ENCODE measurements at regions not wholly inside any gene's neighbourhood (a gene's known extent, or its start where the extent isn't known, plus 50 kb on each side); places are given as distances from the start of the nearest gene placed in this dataset.

DNA sequence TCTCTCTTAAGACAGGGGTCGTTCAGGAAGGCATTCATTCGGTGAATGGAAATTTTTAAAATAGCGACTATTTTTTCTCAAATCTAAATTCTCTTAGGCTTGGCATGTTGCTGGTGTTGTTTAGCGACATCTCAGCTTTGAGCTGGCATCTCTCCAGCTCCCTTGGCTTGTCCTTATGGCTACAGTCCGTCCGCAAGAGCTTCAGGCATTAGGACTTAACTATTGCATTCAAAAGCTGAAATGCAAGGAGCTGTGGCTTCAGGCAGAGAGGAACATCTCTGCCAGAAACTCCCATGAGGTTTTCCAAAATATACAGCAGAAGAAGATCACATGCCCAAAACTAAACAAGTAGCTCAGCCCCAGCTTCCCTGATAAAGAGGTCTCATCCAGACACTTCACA is 578.5 kb downstream of the EFNB2 start:
- no peak overlapping the region for H3K4me2 ChIP-seq (ENCODE audit: low read depth, low read length)
- no peak overlapping the region for H2BK15ac ChIP-seq (ENCODE audit: low read depth, low read length)
- H3K36me3 ChIP-seq (ENCODE audit: control insufficient read depth, insufficient read depth, low read length) = no peaks in the 10 kb centered on the region
- in situ Hi-C loops (cut with MboI; ENCODE audit: low sequenced_read_pairs) (no loop called here), dilution Hi-C loops (cut with HindIII; ENCODE audit: low sequenced_read_pairs, unreplicated experiment) (no loop called here), intact Hi-C loops (cut with micrococcal nuclease) (no loop called here)
- TF ChIP-seq RCOR1 (IDR thresholded peaks at IDR 0.05; ENCODE audit: insufficient replicate concordance, low read length) (no peak), CHD1 (IDR thresholded peaks at IDR 0.05; ENCODE audit: low read depth, low read length) (no peak), NFE2L2 (IDR thresholded peaks at IDR 0.05; ENCODE audit: low read depth, low read length) (no peak), MAFK (IDR thresholded peaks at IDR 0.05; ENCODE audit: low read depth, low read length) (no peak), MXI1 (IDR thresholded peaks at IDR 0.05; ENCODE audit: borderline replicate concordance, low read depth, low read length) (no peak), RFX5 (IDR thresholded peaks at IDR 0.05; ENCODE audit: low read depth, low read length) (no peak), FOS (IDR thresholded peaks at IDR 0.05; ENCODE audit: low read depth, low read length) (no peak), MAZ (IDR thresholded peaks at IDR 0.05; ENCODE audit: borderline replicate concordance, low read depth, low read length) (no peak), BHLHE40 (IDR thresholded peaks at IDR 0.05; ENCODE audit: low read depth, low read length) (no peak)
- H4K5ac ChIP-seq (ENCODE audit: low read depth, low read length) = no peak overlapping the region
- no TSS peak for BruUV-seq (replicated peaks)
- ChIA-PET CTCF (interaction anchor here (0.6 kb wide), 1 partner anchor 16 kb away, joined by 3 read pairs; no protein-coding TSS in a partner anchor), POLR2A (ENCODE audit: unreplicated experiment) (no interaction called here)
- DNase-seq (no peak), ATAC-seq (ENCODE audit: low read depth) (no peak)
- H3K9me3 ChIP-seq (ENCODE audit: control insufficient read depth, insufficient read depth, low read length) = no peaks in the 10 kb centered on the region
- H4K8ac ChIP-seq (ENCODE audit: low read depth in 2 of 2, low read length in 2 of 2) = no peak overlapping the region
- H4K91ac ChIP-seq (ENCODE audit: insufficient read depth, low read depth, low read length) = no peak overlapping the region
- no peaks in the 10 kb centered on the region for H3K9me1 ChIP-seq (ENCODE audit: insufficient read depth, low read length)
- 0 out of 2 replicates have a peak overlapping the region, but pooled peaks have one; percentile 77 for H3K14ac ChIP-seq (replicated peaks; ENCODE audit: low read depth, low read length)
- no peak overlapping the region for H3K56ac ChIP-seq (ENCODE audit: extremely low read depth, insufficient read depth, low read length)
- no peak overlapping the region for H2AK9ac ChIP-seq (replicated peaks; ENCODE audit: low read depth, low read length, poor library complexity)
- H3K18ac ChIP-seq (ENCODE audit: low read depth, low read length) = no peak overlapping the region
- H3K9ac ChIP-seq (ENCODE audit: low read depth, low read length) = no peak overlapping the region
- H2BK120ac ChIP-seq (ENCODE audit: low read depth, low read length) = no peak overlapping the region
- H2AFZ ChIP-seq (replicated peaks; ENCODE audit: low read length, poor library complexity) = no peak overlapping the region
- no peak overlapping the region for H3K27ac ChIP-seq (ENCODE audit: insufficient read depth, low read length)
- H3K27me3 ChIP-seq (ENCODE audit: control insufficient read depth, insufficient read depth, low read length) = no peaks in the 10 kb centered on the region
- WGBS, 2 experiments (ENCODE audit: extremely low coverage in 2 of 2, insufficient read length in 1 of 2) = 21% methylated on average over 2 of the region's 6 CpGs; no CpG with 5 or more reads in 1 of the 2 experiments
- H3K4me3 ChIP-seq (ENCODE audit: insufficient read depth, low read depth, low read length) = no peak overlapping the region
- no peak overlapping the region for H3K4ac ChIP-seq (ENCODE audit: low read depth, low read length)
- H3K4me1 ChIP-seq (ENCODE audit: control insufficient read depth, insufficient read depth, low read length) = no peaks in the 10 kb centered on the region
- no peak overlapping the region for H3K23ac ChIP-seq (ENCODE audit: low read depth, low read length)
- no peak overlapping the region for H2BK20ac ChIP-seq (ENCODE audit: low read depth, low read length)
- no peak overlapping the region for H2BK5ac ChIP-seq (ENCODE audit: low read depth, low read length, poor library complexity, severe bottlenecking)
- no peaks in the 10 kb centered on the region for H3K79me1 ChIP-seq (ENCODE audit: low read depth in 1 of 2, low read length in 2 of 2)
- H2AK5ac ChIP-seq (ENCODE audit: low read depth, low read length) = no peak overlapping the region
- no peaks in the 10 kb centered on the region for H4K20me1 ChIP-seq (ENCODE audit: insufficient read depth, low read length)

Measured in IMR-90 (cell line).